ENCODE measurements at regions not wholly inside any gene's neighbourhood (a gene's known extent, or its start where the extent isn't known, plus 50 kb on each side); places are given as distances from the start of the nearest gene placed in this dataset.

DNA sequence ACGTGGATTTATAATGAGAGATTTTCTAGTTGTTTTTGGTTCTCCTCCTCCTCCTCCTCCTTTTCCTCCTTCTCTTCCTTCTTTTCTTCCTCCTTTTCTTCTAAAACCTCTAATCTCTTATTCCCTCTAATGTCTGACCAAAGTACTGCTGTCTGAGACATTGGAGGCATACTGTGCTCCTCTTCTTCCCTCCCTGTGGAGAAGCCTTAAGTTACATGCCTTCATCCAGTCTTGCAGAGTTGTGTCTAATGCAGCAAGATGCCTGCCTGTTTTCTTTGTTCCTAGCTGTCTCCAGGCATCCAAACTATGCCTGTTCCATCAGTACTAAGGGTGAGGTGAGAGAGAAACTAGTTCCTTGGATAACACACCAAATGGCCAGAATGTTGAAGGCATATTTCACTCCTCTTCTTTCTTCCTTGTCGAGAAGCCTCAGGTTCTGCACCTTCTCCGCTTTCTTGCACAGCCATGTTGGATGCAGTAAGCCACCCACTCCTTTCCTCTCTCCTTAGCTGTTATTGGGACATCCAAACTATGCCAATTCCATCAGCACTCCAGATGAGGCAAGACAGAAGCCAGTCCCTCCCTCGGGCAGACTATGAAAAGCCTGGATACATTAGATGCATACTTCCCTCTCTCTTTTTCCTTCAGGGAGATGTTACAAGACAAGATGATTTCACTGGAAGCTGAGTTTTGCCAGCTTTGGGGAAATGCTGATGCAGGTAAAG lies 285.7 kb upstream of the TRAM1L1 start:
- no peaks in the 10 kb centered on the region for H3K4me1 ChIP-seq
- intact Hi-C loops (cut with micrococcal nuclease; ENCODE audit: unreplicated experiment), result no loop called here
- TF ChIP-seq, protein P1, sequence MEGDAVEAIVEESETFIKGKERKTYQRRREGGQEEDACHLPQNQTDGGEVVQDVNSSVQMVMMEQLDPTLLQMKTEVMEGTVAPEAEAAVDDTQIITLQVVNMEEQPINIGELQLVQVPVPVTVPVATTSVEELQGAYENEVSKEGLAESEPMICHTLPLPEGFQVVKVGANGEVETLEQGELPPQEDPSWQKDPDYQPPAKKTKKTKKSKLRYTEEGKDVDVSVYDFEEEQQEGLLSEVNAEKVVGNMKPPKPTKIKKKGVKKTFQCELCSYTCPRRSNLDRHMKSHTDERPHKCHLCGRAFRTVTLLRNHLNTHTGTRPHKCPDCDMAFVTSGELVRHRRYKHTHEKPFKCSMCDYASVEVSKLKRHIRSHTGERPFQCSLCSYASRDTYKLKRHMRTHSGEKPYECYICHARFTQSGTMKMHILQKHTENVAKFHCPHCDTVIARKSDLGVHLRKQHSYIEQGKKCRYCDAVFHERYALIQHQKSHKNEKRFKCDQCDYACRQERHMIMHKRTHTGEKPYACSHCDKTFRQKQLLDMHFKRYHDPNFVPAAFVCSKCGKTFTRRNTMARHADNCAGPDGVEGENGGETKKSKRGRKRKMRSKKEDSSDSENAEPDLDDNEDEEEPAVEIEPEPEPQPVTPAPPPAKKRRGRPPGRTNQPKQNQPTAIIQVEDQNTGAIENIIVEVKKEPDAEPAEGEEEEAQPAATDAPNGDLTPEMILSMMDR (IDR thresholded peaks at IDR 0.05; ENCODE audit: insufficient read depth in 1 of 2, low read depth in 1 of 2, low read length in 1 of 2, severe bottlenecking in 1 of 2, unreplicated experiment in 1 of 2), result no peak
- no peaks in the 10 kb centered on the region for H3K27me3 ChIP-seq (replicated peaks; ENCODE audit: control insufficient read depth, insufficient read depth, low read length)
- H3K9me3 ChIP-seq, result no peaks in the 10 kb centered on the region
- Mint-ChIP-seq H3K4me1 (ENCODE audit: low read depth, unreplicated experiment) (no peaks in the 10 kb centered on the region), H3K36me3 (ENCODE audit: insufficient read depth, unreplicated experiment) (no peaks in the 10 kb centered on the region), H3K27me3 (ENCODE audit: insufficient read depth, unreplicated experiment) (peaks cover 5% of the 10 kb centered on the region), H3K27ac (ENCODE audit: unreplicated experiment) (no peak overlapping the region), H3K4me3 (ENCODE audit: unreplicated experiment) (no peak overlapping the region), H3K9me3 (ENCODE audit: unreplicated experiment) (no peaks in the 10 kb centered on the region)
- no peak for DNase-seq
- CTCF ChIA-PET, result no interaction called here
- no peak overlapping the region for H3K4me3 ChIP-seq (ENCODE audit: low read depth, low read length)
- POLR2A ChIA-PET, result no interaction called here
- no TSS peak for BruUV-seq (replicated peaks)
- no peaks in the 10 kb centered on the region for H3K36me3 ChIP-seq (ENCODE audit: control insufficient read depth, insufficient read depth, low read length)

DNA sequence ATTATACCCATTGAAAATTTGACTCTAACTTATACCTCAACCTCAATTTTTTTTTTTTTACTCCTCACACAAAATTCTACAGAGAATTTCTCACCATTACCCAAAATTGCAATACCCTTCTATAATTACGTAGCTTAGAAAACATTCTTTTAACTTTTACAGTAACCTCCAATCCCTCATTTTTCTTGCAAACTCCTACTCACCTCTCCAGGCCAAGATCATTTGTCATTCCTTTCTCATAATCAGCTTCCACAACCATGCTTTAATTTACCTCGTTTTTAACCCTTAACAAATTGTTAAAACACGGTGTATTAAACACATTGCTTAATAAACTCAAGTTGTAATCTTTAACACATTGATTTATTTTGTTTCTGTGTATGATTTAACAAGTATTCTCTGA lies 289.7 kb upstream of the TRAM1L1 start:
- Mint-ChIP-seq H3K9me3 (ENCODE audit: unreplicated experiment) (no peaks in the 10 kb centered on the region), H3K27me3 (ENCODE audit: insufficient read depth, unreplicated experiment) (peaks cover 8% of the 10 kb centered on the region), H3K27ac (ENCODE audit: unreplicated experiment) (no peak overlapping the region), H3K4me3 (ENCODE audit: unreplicated experiment) (no peak overlapping the region), H3K4me1 (ENCODE audit: low read depth, unreplicated experiment) (no peaks in the 10 kb centered on the region), H3K36me3 (ENCODE audit: insufficient read depth, unreplicated experiment) (no peaks in the 10 kb centered on the region)
- H3K9me3 ChIP-seq, result no peaks in the 10 kb centered on the region
- TF ChIP-seq, protein P1 (IDR thresholded peaks at IDR 0.05; ENCODE audit: insufficient read depth in 1 of 2, low read depth in 1 of 2, low read length in 1 of 2, severe bottlenecking in 1 of 2, unreplicated experiment in 1 of 2), result no peak
- CTCF ChIA-PET, result no interaction called here
- BruUV-seq (replicated peaks), result no TSS peak
- no peaks in the 10 kb centered on the region for H3K4me1 ChIP-seq
- POLR2A ChIA-PET, result no interaction called here
- no peaks in the 10 kb centered on the region for H3K36me3 ChIP-seq (ENCODE audit: control insufficient read depth, insufficient read depth, low read length)
- H3K27me3 ChIP-seq (replicated peaks; ENCODE audit: control insufficient read depth, insufficient read depth, low read length), result no peaks in the 10 kb centered on the region
- intact Hi-C loops (cut with micrococcal nuclease; ENCODE audit: unreplicated experiment), result no loop called here
- no peak for DNase-seq
- H3K4me3 ChIP-seq (ENCODE audit: low read depth, low read length), result no peak overlapping the region

DNA sequence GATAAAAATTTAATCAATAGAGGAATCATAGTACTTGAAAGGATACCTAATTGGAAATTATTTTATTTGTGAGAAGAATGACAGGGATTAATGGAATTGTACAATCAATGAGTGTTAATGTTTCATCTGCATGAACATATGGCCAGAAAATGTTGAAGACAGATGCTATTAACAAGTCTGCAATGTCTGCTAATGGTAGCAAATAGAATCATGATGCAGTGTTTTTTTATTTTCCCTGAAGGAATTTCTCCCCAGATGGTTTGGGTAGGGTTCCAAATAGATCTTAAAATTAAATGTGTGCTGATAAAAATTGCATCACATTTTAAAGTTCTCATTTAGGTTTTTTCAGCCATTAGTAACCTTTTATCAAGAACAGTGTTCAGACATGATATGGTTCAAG lies 291.3 kb upstream of the TRAM1L1 start:
- no peak overlapping the region for H3K27ac Mint-ChIP-seq (ENCODE audit: unreplicated experiment)
- H3K9me3 ChIP-seq, result no peaks in the 10 kb centered on the region
- ChIA-PET CTCF (no interaction called here), POLR2A (no interaction called here)
- no peaks in the 10 kb centered on the region for H3K4me1 ChIP-seq
- H3K36me3 ChIP-seq (ENCODE audit: control insufficient read depth, insufficient read depth, low read length), result no peaks in the 10 kb centered on the region
- DNase-seq, result no peak
- TF ChIP-seq, protein P1 (IDR thresholded peaks at IDR 0.05; ENCODE audit: insufficient read depth in 1 of 2, low read depth in 1 of 2, low read length in 1 of 2, severe bottlenecking in 1 of 2, unreplicated experiment in 1 of 2), result no peak
- no TSS peak for BruUV-seq (replicated peaks)
- no peaks in the 10 kb centered on the region for H3K4me1 Mint-ChIP-seq (ENCODE audit: low read depth, unreplicated experiment)
- H3K4me3 ChIP-seq (ENCODE audit: low read depth, low read length), result no peak overlapping the region
- no peaks in the 10 kb centered on the region for H3K27me3 ChIP-seq (replicated peaks; ENCODE audit: control insufficient read depth, insufficient read depth, low read length)
- no peaks in the 10 kb centered on the region for H3K36me3 Mint-ChIP-seq (ENCODE audit: insufficient read depth, unreplicated experiment)
- no peak overlapping the region for H3K4me3 Mint-ChIP-seq (ENCODE audit: unreplicated experiment)
- no peaks in the 10 kb centered on the region for H3K9me3 Mint-ChIP-seq (ENCODE audit: unreplicated experiment)
- intact Hi-C loops (cut with micrococcal nuclease; ENCODE audit: unreplicated experiment), result no loop called here
- peaks cover 6% of the 10 kb centered on the region for H3K27me3 Mint-ChIP-seq (ENCODE audit: insufficient read depth, unreplicated experiment)
